NCI-H526 (cell line): ENCODE measurements at regions not wholly inside any gene's neighbourhood (a gene's known extent, or its start where the extent isn't known, plus 50 kb on each side); places are given as distances from the start of the nearest gene placed in this dataset.

Experiments
- DNase-seq, 2 experiments: peaks; one replicate each; lab custom pipeline; 2025; lab: John Stamatoyannopoulos, UW

GRCh38 chr7:124497176-124497575 lies 268.4 kb downstream of the GPR37 start:
- DNase-seq: peak in 1 of 2 experiments; percentile 20

GRCh38 chr7:124489925-124490324 lies 275.7 kb downstream of the GPR37 start:
- peak; percentile 75 to 83 for DNase-seq

GRCh38 chr7:124489082-124489819 lies 276.3 kb downstream of the GPR37 start:
- DNase-seq: no peak

- no peak for DNase-seq
Observed at GRCh38 chr7:124482229-124482628, 283.4 kb downstream of the GPR37 start.

- no peak for DNase-seq
Observed at GRCh38 chr7:124480821-124481290, 284.7 kb downstream of the GPR37 start.

GRCh38 chr7:124480036-124480820 lies 285.4 kb downstream of the GPR37 start:
- no peak for DNase-seq

GRCh38 chr7:124462249-124462648 lies 303.3 kb downstream of the GPR37 start:
- no peak for DNase-seq

GRCh38 chr7:124460555-124460954 lies 305.0 kb downstream of the GPR37 start:
- no peak for DNase-seq

GRCh38 chr7:124460056-124460450 lies 305.5 kb downstream of the GPR37 start:
- DNase-seq: no peak

- no peak for DNase-seq
Observed at GRCh38 chr7:124459101-124460055, 306.2 kb downstream of the GPR37 start.

GRCh38 chr7:124457841-124458240 lies 307.8 kb downstream of the GPR37 start:
- DNase-seq: no peak

- no peak for DNase-seq
Observed at GRCh38 chr7:124456286-124456685, 309.3 kb downstream of the GPR37 start.

- DNase-seq: no peak
Observed at GRCh38 chr7:124452186-124452585, 313.4 kb downstream of the GPR37 start.

- no peak for DNase-seq
Observed at GRCh38 chr7:124449896-124450295, 315.7 kb downstream of the GPR37 start.

GRCh38 chr7:124444696-124445480 lies 320.7 kb downstream of the GPR37 start:
- no peak for DNase-seq

- no peak for DNase-seq
Observed at GRCh38 chr7:124443762-124444161, 321.8 kb downstream of the GPR37 start.

- no peak for DNase-seq
Observed at GRCh38 chr7:124440081-124440480, 325.5 kb downstream of the GPR37 start.

GRCh38 chr7:124432009-124432578 lies 333.5 kb downstream of the GPR37 start:
- no peak for DNase-seq

- DNase-seq: no peak
Observed at GRCh38 chr7:124429923-124430322, 335.7 kb downstream of the GPR37 start.

- no peak for DNase-seq
Observed at GRCh38 chr7:124428781-124429180, 336.8 kb downstream of the GPR37 start.

- peak; percentile 60 to 64 for DNase-seq
Observed at GRCh38 chr7:124426621-124427020, 339.0 kb downstream of the GPR37 start.
